Left hindlimb (tissue), 1 donor: ENCODE measurements at regions not wholly inside any gene's neighbourhood (a gene's known extent, or its start where the extent isn't known, plus 50 kb on each side); places are given as distances from the start of the nearest gene placed in this dataset.

ENCODE experiments used
- DNase-seq: peaks from one replicate; pipeline ENCODE4 v3.0.0-alpha.2; 2018

- no peak for DNase-seq
These were observed 242.9 kb upstream of the CXCL12 start for GRCh38 chr10:44627591-44628354.

GRCh38 chr10:44628921-44629320 lies 244.0 kb upstream of the CXCL12 start:
- no peak for DNase-seq

- no peak for DNase-seq
These were observed 250.3 kb upstream of the CXCL12 start for GRCh38 chr10:44635176-44635575.

GRCh38 chr10:44636625-44637024 lies 251.7 kb upstream of the CXCL12 start:
- no peak for DNase-seq

- no peak for DNase-seq
These were observed 255.5 kb upstream of the CXCL12 start for GRCh38 chr10:44640429-44640828.

- no peak for DNase-seq
These were observed 262.6 kb upstream of the CXCL12 start for GRCh38 chr10:44647473-44647872.

- DNase-seq = peak; percentile 44
These were observed 263.1 kb upstream of the CXCL12 start for GRCh38 chr10:44647877-44648542.

GRCh38 chr10:44650691-44651661 lies 260.2 kb upstream of the TMEM72 start:
- no peak for DNase-seq

- peak; percentile 64 for DNase-seq
These were observed 259.3 kb upstream of the TMEM72 start for GRCh38 chr10:44651834-44652233.

GRCh38 chr10:44659320-44659719 lies 251.8 kb upstream of the TMEM72 start:
- no peak for DNase-seq

GRCh38 chr10:44660271-44660670 lies 250.9 kb upstream of the TMEM72 start:
- DNase-seq = no peak

- no peak for DNase-seq
These were observed 249.1 kb upstream of the TMEM72 start for GRCh38 chr10:44662051-44662450.

GRCh38 chr10:44668336-44668735 lies 242.8 kb upstream of the TMEM72 start:
- no peak for DNase-seq

- DNase-seq = no peak
These were observed 239.8 kb upstream of the TMEM72 start for GRCh38 chr10:44671319-44671718.

GRCh38 chr10:44673245-44673983 lies 237.7 kb upstream of the TMEM72 start:
- DNase-seq = no peak

- peak; percentile 51 for DNase-seq
These were observed 236.4 kb upstream of the TMEM72 start for GRCh38 chr10:44674536-44675386.

- no peak for DNase-seq
These were observed 235.7 kb upstream of the TMEM72 start for GRCh38 chr10:44675387-44675874.

- DNase-seq = no peak
These were observed 230.4 kb upstream of the TMEM72 start for GRCh38 chr10:44680764-44681163.

- no peak for DNase-seq
These were observed 228.6 kb upstream of the TMEM72 start for GRCh38 chr10:44682507-44682906.

GRCh38 chr10:44684661-44685060 lies 226.5 kb upstream of the TMEM72 start:
- DNase-seq = no peak

- no peak for DNase-seq
These were observed 225.9 kb upstream of the TMEM72 start for GRCh38 chr10:44685220-44685619.
